SK-N-MC (cell line): ENCODE measurements at regions not wholly inside any gene's neighbourhood (a gene's known extent, or its start where the extent isn't known, plus 50 kb on each side); places are given as distances from the start of the nearest gene placed in this dataset.

ENCODE experiments used
- EZH2 ChIP-seq: fragments of 200-600 bp; sonication (generic); IDR thresholded peaks from one replicate; pipeline ENCODE4 v1.6.1; 2017; ENCODE audit warnings: antibody characterized with exemption
- POLR2AphosphoS5 ChIP-seq: IDR thresholded peaks from 2 replicates; pipeline ENCODE4 v1.6.1; 2012; ENCODE audit warnings: mild to moderate bottlenecking, low read depth, low read length, borderline replicate concordance

GRCh38 chr13:48819899-48820298 is 155.8 kb upstream of the FNDC3A start:
- TF ChIP-seq POLR2AphosphoS5 (no peak), EZH2 (no peak)
